NCI-H1105 (cell line): ENCODE measurements at regions not wholly inside any gene's neighbourhood (a gene's known extent, or its start where the extent isn't known, plus 50 kb on each side); places are given as distances from the start of the nearest gene placed in this dataset.

Experiments
- DNase-seq: peaks from one replicate; lab custom pipeline; 2025; lab: John Stamatoyannopoulos, UW

GRCh38 chr2:60294901-60295635, 258.4 kb downstream of the BCL11A start:
- no peak for DNase-seq

- DNase-seq, result no peak
Measured at GRCh38 chr2:60292242-60292641, 261.2 kb downstream of the BCL11A start.

- DNase-seq, result no peak
Measured at GRCh38 chr2:60290509-60290908, 262.9 kb downstream of the BCL11A start.

GRCh38 chr2:60285626-60286316, 267.7 kb downstream of the BCL11A start:
- DNase-seq, result no peak

GRCh38 chr2:60283626-60284025, 269.8 kb downstream of the BCL11A start:
- no peak for DNase-seq

GRCh38 chr2:60282886-60283285, 270.6 kb downstream of the BCL11A start:
- DNase-seq, result no peak

- no peak for DNase-seq
Measured at GRCh38 chr2:60281730-60282129, 271.7 kb downstream of the BCL11A start.

- no peak for DNase-seq
Measured at GRCh38 chr2:60280238-60280637, 273.2 kb downstream of the BCL11A start.

GRCh38 chr2:60278906-60279305, 274.5 kb downstream of the BCL11A start:
- no peak for DNase-seq

GRCh38 chr2:60275958-60276357, 277.5 kb downstream of the BCL11A start:
- DNase-seq, result no peak

- DNase-seq, result no peak
Measured at GRCh38 chr2:60273836-60274235, 279.6 kb downstream of the BCL11A start.

GRCh38 chr2:60271713-60272112, 281.7 kb downstream of the BCL11A start:
- no peak for DNase-seq

GRCh38 chr2:60271131-60271530, 282.3 kb downstream of the BCL11A start:
- no peak for DNase-seq

GRCh38 chr2:60268661-60269060, 284.8 kb downstream of the BCL11A start:
- DNase-seq, result no peak

GRCh38 chr2:60268032-60268431, 285.4 kb downstream of the BCL11A start:
- no peak for DNase-seq

- DNase-seq, result no peak
Measured at GRCh38 chr2:60267122-60267521, 286.3 kb downstream of the BCL11A start.

- peak; percentile 38 for DNase-seq
Measured at GRCh38 chr2:60262178-60262577, 291.3 kb downstream of the BCL11A start.

- DNase-seq, result no peak
Measured at GRCh38 chr2:60260639-60261296, 292.7 kb downstream of the BCL11A start.

GRCh38 chr2:60259781-60260180, 293.7 kb downstream of the BCL11A start:
- no peak for DNase-seq

- no peak for DNase-seq
Measured at GRCh38 chr2:60252581-60253150, 300.8 kb downstream of the BCL11A start.

GRCh38 chr2:60251247-60251646, 302.2 kb downstream of the BCL11A start:
- no peak for DNase-seq

GRCh38 chr2:60249879-60250278, 303.6 kb downstream of the BCL11A start:
- no peak for DNase-seq

GRCh38 chr2:60247471-60247870, 306.0 kb downstream of the BCL11A start:
- DNase-seq, result no peak
